MM.1S (cell line): ENCODE measurements at regions not wholly inside any gene's neighbourhood (a gene's known extent, or its start where the extent isn't known, plus 50 kb on each side); places are given as distances from the start of the nearest gene placed in this dataset.

Experiments used
- EZH2 ChIP-seq: fragments of 300-600 bp; sonication (generic); optimal IDR thresholded peaks from 2 replicates; pipeline ENCODE3; 2017; ENCODE audit warnings: low read depth, mild to moderate bottlenecking, antibody characterized with exemption, low read length, mixed read lengths
- EZH2phosphoT487 ChIP-seq: fragments of 300-600 bp; sonication (generic); IDR thresholded peaks from 2 replicates; pipeline ENCODE4 v1.6.1; 2018; ENCODE audit warnings: antibody characterized with exemption, low read length
- TF ChIP-seq, protein P1 (sequence below): fragments of 300-600 bp; sonication (generic); IDR thresholded peaks from 2 replicates; pipeline ENCODE4 v1.5.1; 2016; ENCODE audit warnings: antibody characterized with exemption, low read length, mixed read lengths

DNA sequence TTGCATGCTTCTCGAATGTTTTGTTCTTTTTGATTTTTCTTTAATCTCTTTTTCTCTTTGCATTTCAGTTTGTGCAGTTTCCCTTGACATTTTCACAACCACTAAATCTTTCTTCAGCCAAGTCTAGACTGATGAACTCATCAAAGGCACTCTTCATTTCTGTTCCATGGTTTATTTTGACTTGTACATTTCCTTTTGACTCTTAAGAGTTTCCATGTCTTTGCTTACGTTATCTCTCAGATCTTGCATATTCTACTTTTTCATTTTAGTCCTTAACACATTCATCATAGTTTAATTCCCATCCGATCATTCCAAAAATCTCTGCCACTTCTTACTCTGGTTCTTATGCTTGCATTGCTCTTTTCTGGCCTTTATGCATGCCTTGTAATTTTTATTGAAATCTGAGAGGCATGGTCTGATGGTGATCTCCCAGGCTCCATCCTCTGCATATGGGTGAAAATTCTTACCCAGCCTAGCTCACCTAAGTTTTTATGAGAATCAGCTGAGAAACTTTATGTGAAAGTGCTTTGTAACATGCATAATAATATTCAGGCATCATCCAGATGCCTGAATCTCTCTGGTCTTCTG is 202.8 kb upstream of the IGFBP3 start:
- TF ChIP-seq, protein P1, sequence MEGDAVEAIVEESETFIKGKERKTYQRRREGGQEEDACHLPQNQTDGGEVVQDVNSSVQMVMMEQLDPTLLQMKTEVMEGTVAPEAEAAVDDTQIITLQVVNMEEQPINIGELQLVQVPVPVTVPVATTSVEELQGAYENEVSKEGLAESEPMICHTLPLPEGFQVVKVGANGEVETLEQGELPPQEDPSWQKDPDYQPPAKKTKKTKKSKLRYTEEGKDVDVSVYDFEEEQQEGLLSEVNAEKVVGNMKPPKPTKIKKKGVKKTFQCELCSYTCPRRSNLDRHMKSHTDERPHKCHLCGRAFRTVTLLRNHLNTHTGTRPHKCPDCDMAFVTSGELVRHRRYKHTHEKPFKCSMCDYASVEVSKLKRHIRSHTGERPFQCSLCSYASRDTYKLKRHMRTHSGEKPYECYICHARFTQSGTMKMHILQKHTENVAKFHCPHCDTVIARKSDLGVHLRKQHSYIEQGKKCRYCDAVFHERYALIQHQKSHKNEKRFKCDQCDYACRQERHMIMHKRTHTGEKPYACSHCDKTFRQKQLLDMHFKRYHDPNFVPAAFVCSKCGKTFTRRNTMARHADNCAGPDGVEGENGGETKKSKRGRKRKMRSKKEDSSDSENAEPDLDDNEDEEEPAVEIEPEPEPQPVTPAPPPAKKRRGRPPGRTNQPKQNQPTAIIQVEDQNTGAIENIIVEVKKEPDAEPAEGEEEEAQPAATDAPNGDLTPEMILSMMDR = no peak
- TF ChIP-seq EZH2 = no peak
- no peak for TF ChIP-seq EZH2phosphoT487
